ENCODE measurements at regions not wholly inside any gene's neighbourhood (a gene's known extent, or its start where the extent isn't known, plus 50 kb on each side); places are given as distances from the start of the nearest gene placed in this dataset.

DNA sequence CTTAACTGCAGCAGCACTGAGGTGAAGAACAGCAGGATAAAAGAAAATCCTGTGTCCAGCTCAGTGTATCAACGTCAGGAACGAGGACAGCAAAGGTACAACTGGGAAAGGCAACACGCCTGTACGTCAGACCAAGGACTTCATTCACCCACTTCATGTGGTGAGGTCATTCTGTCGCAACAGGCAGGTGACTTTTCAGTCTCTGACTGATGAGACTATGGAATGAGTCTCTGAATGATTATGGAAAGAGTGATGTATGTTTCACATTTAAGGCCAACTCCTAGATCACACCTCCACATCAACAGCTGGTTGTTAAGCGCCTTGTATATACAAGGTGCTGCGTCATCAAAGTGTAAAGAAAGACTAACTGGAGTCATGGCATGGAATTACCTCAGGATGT is 297.6 kb upstream of the SP8 start:
- TF ChIP-seq, protein P1, sequence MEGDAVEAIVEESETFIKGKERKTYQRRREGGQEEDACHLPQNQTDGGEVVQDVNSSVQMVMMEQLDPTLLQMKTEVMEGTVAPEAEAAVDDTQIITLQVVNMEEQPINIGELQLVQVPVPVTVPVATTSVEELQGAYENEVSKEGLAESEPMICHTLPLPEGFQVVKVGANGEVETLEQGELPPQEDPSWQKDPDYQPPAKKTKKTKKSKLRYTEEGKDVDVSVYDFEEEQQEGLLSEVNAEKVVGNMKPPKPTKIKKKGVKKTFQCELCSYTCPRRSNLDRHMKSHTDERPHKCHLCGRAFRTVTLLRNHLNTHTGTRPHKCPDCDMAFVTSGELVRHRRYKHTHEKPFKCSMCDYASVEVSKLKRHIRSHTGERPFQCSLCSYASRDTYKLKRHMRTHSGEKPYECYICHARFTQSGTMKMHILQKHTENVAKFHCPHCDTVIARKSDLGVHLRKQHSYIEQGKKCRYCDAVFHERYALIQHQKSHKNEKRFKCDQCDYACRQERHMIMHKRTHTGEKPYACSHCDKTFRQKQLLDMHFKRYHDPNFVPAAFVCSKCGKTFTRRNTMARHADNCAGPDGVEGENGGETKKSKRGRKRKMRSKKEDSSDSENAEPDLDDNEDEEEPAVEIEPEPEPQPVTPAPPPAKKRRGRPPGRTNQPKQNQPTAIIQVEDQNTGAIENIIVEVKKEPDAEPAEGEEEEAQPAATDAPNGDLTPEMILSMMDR (conservative IDR thresholded peaks at IDR 0.05; ENCODE audit: low read length) = no peak
- no peak for TF ChIP-seq EZH2phosphoT487 (IDR thresholded peaks at IDR 0.05; ENCODE audit: borderline replicate concordance)
